ACC112 (cell line): ENCODE measurements at regions not wholly inside any gene's neighbourhood (a gene's known extent, or its start where the extent isn't known, plus 50 kb on each side); places are given as distances from the start of the nearest gene placed in this dataset.

ENCODE experiments used
- H2AFZ ChIP-seq: fragments of 200-600 bp; sonication (generic); one replicate; pipeline ENCODE4 v1.6.0; 2017; ENCODE audit warnings: antibody characterized with exemption, low read length; ENCODE audit not compliant: unreplicated experiment
- H3K27ac ChIP-seq: fragments of 200-600 bp; sonication (generic); 2 replicates; pipeline ENCODE4 v1.5.1; 2014; ENCODE audit warnings: low read depth, mild to moderate bottlenecking, antibody characterized with exemption, low read length, moderate library complexity
- H3K27me3 ChIP-seq: fragments of 200-600 bp; sonication (generic); 2 replicates; pipeline ENCODE4 v1.6.1; 2014; ENCODE audit warnings: mild to moderate bottlenecking, antibody characterized with exemption, low read length, moderate library complexity, mixed read lengths; ENCODE audit not compliant: insufficient read depth
- H3K36me3 ChIP-seq: fragments of 200-600 bp; sonication (generic); 2 replicates; pipeline ENCODE4 v1.6.1; 2016; ENCODE audit warnings: mild to moderate bottlenecking, antibody characterized with exemption, low read length, moderate library complexity, mixed read lengths; ENCODE audit not compliant: insufficient read depth
- H3K4me1 ChIP-seq: fragments of 200-600 bp; sonication (generic); one replicate; pipeline ENCODE4 v1.6.1; 2016; ENCODE audit warnings: low read length, mixed read lengths; ENCODE audit not compliant: insufficient read depth, unreplicated experiment, control insufficient read depth
- H3K4me3 ChIP-seq: fragments of 200-600 bp; sonication (generic); 2 replicates; pipeline ENCODE4 v1.5.1; 2014; ENCODE audit warnings: mild to moderate bottlenecking, low read depth, low read length
- H3K79me2 ChIP-seq: fragments of 200-600 bp; sonication (generic); one replicate; pipeline ENCODE4 v1.6.0; 2016; ENCODE audit warnings: low read length; ENCODE audit not compliant: control insufficient read depth, unreplicated experiment, insufficient read depth

DNA sequence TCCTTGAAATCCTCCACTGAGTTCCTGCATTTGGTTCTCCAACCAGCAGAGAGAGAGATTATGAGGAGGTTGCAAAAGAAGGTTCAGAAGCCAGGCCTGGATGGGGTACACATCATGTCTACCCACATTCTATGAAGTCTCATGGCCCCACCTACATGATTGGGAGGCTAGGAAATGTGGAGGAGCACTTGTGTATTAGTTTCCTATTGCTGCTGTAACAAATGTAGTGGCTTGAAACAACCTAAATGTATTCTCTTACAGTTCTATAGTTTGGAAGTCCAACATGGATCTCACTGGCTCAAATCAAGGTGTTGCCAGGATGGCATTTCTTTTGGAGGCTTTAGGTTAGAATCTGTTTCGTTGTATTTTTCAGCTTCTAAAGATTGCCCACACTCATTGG lies 134.2 kb upstream of the ZNF648 start:
- Histone ChIP-seq H3K4me3 (no peak overlapping the region), H3K79me2 (no peaks in the 10 kb centered on the region), H3K27me3 (no peaks in the 10 kb centered on the region), H3K36me3 (no peaks in the 10 kb centered on the region), H3K27ac (no peak overlapping the region), H2AFZ (no peak overlapping the region), H3K4me1 (no peaks in the 10 kb centered on the region)

- Histone ChIP-seq H2AFZ (no peak overlapping the region), H3K4me3 (no peak overlapping the region), H3K4me1 (no peaks in the 10 kb centered on the region), H3K36me3 (no peaks in the 10 kb centered on the region), H3K27me3 (no peaks in the 10 kb centered on the region), H3K79me2 (no peaks in the 10 kb centered on the region), H3K27ac (no peak overlapping the region)
These were observed 132.5 kb upstream of the ZNF648 start for GRCh38 chr1:182193908-182194550.

GRCh38 chr1:182192966-182193365 lies 131.5 kb upstream of the ZNF648 start:
- Histone ChIP-seq H3K27ac (no peak overlapping the region), H2AFZ (no peak overlapping the region), H3K36me3 (no peaks in the 10 kb centered on the region), H3K79me2 (no peaks in the 10 kb centered on the region), H3K4me1 (no peaks in the 10 kb centered on the region), H3K4me3 (no peak overlapping the region), H3K27me3 (no peaks in the 10 kb centered on the region)

DNA sequence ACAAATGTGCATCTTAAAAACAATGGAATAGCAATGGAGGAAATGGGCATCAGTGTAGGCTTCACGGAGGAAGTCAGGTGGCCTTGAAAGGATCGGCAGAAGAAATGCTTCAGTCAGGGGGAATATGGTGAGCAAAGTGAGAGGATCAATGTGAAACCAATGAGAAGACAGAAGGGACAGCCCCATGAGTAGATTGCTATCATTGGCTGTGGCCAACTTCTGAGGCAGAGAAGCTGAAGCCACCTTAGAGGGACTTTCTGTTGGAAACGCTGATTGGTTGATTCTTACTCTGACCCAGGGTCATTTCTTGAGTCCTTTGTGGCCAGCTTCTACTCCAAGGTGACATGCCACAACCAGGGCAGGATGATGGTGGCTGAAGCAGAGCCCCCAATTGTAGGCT lies 130.7 kb upstream of the ZNF648 start:
- Histone ChIP-seq H3K4me1 (no peaks in the 10 kb centered on the region), H3K4me3 (no peak overlapping the region), H2AFZ (no peak overlapping the region), H3K27me3 (no peaks in the 10 kb centered on the region), H3K27ac (no peak overlapping the region), H3K79me2 (no peaks in the 10 kb centered on the region), H3K36me3 (no peaks in the 10 kb centered on the region)

- Histone ChIP-seq H2AFZ (no peak overlapping the region), H3K4me1 (no peaks in the 10 kb centered on the region), H3K27me3 (no peaks in the 10 kb centered on the region), H3K79me2 (no peaks in the 10 kb centered on the region), H3K36me3 (no peaks in the 10 kb centered on the region), H3K27ac (no peak overlapping the region), H3K4me3 (no peak overlapping the region)
These were observed 130.0 kb upstream of the ZNF648 start for GRCh38 chr1:182191381-182192115.

DNA sequence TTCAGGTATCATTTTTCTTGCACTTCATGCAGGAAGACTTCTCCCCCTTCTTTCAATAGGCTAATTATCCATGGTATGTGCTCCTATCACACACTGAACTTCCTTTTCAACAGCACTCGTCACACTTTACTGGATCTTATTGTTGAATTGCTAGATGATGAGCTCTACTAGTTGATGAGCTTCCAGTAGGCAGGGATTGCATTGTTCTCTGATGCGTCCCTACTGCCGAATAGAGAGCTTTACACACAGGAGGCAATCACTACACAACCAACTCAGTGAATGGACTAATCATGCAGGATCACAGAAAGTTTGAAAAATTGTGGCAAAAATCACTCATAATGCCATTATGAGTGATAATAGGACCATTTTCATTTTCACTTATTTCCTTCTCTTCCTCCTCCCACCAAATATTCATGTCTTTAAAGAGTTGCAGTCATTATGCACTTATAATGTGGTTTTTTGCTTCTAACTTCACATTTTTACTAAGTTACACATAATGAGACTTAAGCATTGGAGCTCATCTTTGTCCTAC lies 128.1 kb upstream of the ZNF648 start:
- Histone ChIP-seq H3K4me1 (no peaks in the 10 kb centered on the region), H2AFZ (no peak overlapping the region), H3K4me3 (no peak overlapping the region), H3K27me3 (no peaks in the 10 kb centered on the region), H3K36me3 (no peaks in the 10 kb centered on the region), H3K79me2 (no peaks in the 10 kb centered on the region), H3K27ac (no peak overlapping the region)

DNA sequence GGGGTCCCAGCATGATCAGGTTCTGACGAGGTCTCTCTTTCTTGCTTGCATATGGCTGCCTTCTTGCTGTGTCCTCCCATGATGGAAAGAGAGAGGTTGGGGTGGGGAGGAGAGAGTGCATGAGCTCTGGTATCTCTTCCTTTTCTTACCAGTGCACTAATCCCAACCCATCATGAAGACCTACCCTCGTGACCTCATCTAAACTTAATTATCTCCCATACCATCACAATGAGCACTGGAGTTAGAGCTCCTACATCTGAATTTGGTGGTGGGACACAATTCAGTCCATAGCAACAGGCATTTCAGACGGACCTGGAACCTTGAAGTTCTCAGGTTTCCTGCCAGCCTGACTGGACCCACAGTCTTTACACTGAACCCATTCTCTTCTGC lies 125.2 kb upstream of the ZNF648 start:
- H3K27ac ChIP-seq: no peak overlapping the region
- H2AFZ ChIP-seq: no peak overlapping the region
- H3K27me3 ChIP-seq: no peaks in the 10 kb centered on the region
- H3K4me3 ChIP-seq: no peak overlapping the region
- H3K79me2 ChIP-seq: no peaks in the 10 kb centered on the region
- no peaks in the 10 kb centered on the region for H3K36me3 ChIP-seq
- no peaks in the 10 kb centered on the region for H3K4me1 ChIP-seq

DNA sequence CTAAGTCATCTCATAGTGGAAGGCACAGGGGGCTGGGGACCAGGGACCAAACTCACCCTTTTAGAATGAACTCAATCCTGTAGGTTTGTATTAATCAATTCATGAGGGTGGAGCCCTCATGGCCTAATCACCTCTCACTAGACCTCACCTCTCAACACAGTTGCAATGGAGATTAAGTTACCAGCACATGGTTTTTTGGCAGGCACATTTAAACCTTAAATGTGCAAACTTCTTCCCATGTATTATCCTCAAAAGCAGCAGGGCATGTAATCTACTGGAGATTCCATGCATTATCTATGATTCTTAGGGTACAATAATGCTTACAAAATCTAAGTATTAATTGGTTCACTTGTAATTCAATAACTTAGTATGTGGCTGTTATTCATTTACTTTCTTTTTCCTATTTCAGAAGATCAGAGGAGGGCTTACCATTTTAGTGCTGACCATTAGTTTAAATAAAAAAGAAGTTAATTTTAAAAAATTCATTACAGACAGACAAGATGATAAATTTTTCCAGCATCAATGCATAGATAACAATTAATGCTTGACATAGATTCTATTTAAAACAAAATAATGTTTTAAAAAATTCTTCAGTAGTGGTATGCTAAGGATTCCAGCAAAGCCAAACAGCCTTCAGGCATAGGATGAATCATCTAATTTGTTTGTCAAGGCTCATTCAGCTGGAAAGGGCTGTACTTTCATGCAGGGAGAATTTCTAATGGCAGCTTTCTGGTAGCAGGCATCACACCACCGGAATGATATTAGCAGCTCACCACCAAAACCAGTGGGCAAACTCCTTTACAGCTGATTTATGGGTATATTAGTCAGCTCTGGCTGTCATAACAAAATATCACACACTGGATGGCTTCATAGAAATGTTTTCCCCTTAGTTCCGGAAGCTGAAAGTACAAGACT lies 124.6 kb upstream of the ZNF648 start:
- Histone ChIP-seq H2AFZ (no peak overlapping the region), H3K79me2 (no peaks in the 10 kb centered on the region), H3K4me3 (no peak overlapping the region), H3K36me3 (no peaks in the 10 kb centered on the region), H3K4me1 (no peaks in the 10 kb centered on the region), H3K27me3 (no peaks in the 10 kb centered on the region), H3K27ac (no peak overlapping the region)

DNA sequence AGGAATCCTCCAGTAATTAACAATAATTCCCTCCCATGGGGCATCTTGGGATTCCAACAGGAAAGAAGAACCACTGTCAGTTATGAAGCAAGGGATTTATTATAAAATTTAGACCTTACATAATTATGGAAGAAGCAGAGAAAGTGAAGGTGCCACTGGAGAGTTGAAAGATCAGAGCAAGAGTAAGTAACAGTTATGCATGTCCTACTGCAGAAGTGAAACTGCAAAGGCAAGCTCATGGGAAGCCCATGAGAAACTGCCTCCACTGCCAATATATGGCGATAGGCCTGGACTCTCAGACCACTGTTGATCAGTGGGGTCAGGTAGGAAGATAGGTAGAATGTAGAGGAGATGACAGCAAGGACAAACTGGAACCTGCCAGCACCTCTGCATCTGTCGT lies 123.6 kb upstream of the ZNF648 start:
- H3K79me2 ChIP-seq: no peaks in the 10 kb centered on the region
- H3K27ac ChIP-seq: no peak overlapping the region
- no peaks in the 10 kb centered on the region for H3K4me1 ChIP-seq
- H3K36me3 ChIP-seq: no peaks in the 10 kb centered on the region
- no peaks in the 10 kb centered on the region for H3K27me3 ChIP-seq
- no peak overlapping the region for H3K4me3 ChIP-seq
- H2AFZ ChIP-seq: no peak overlapping the region

- Histone ChIP-seq H3K36me3 (no peaks in the 10 kb centered on the region), H3K4me1 (no peaks in the 10 kb centered on the region), H2AFZ (no peak overlapping the region), H3K4me3 (no peak overlapping the region), H3K79me2 (no peaks in the 10 kb centered on the region), H3K27me3 (no peaks in the 10 kb centered on the region), H3K27ac (no peak overlapping the region)
These were observed 122.1 kb upstream of the ZNF648 start for GRCh38 chr1:182183606-182184005.
